ENCODE measurements at regions not wholly inside any gene's neighbourhood (a gene's known extent, or its start where the extent isn't known, plus 50 kb on each side); places are given as distances from the start of the nearest gene placed in this dataset.

GRCh38 chr18:51645607-51646006 lies 448.1 kb upstream of the MEX3C start:
- no peak overlapping the region for H3K27ac ChIP-seq

GRCh38 chr18:51647346-51647745 lies 449.9 kb upstream of the MEX3C start:
- no peak for TF ChIP-seq ZFX (IDR thresholded peaks at IDR 0.05; ENCODE audit: borderline replicate concordance)
- TF ChIP-seq, protein P1, sequence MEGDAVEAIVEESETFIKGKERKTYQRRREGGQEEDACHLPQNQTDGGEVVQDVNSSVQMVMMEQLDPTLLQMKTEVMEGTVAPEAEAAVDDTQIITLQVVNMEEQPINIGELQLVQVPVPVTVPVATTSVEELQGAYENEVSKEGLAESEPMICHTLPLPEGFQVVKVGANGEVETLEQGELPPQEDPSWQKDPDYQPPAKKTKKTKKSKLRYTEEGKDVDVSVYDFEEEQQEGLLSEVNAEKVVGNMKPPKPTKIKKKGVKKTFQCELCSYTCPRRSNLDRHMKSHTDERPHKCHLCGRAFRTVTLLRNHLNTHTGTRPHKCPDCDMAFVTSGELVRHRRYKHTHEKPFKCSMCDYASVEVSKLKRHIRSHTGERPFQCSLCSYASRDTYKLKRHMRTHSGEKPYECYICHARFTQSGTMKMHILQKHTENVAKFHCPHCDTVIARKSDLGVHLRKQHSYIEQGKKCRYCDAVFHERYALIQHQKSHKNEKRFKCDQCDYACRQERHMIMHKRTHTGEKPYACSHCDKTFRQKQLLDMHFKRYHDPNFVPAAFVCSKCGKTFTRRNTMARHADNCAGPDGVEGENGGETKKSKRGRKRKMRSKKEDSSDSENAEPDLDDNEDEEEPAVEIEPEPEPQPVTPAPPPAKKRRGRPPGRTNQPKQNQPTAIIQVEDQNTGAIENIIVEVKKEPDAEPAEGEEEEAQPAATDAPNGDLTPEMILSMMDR (IDR thresholded peaks at IDR 0.05), result no peak
- no peak overlapping the region for H3K27ac ChIP-seq

More at GRCh38 chr18:51645607-51646006, 448.1 kb upstream of the MEX3C start:
- TF ChIP-seq, protein P1 (IDR thresholded peaks at IDR 0.05), result no peak
- TF ChIP-seq ZFX (IDR thresholded peaks at IDR 0.05; ENCODE audit: borderline replicate concordance), result no peak

DNA sequence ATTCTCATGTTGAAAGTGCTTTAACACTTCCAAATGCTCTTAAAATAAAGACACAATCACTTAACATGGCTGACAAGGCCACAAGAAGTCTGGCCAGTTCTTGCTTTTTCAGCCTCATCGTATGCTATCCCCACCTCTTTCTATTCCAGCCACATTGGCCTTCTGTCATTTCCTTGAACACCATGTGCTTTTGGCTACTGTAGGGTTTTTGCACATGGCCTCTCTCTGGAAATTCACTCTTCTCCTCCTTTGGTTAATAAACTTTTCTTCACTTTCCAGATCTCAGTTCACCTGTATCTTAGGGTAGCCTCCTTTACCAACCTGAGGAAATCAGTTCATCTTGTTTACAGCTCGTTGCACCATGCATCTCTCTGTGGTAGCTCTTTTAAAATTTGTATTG lies 450.5 kb upstream of the MEX3C start:
- H3K27ac ChIP-seq, result no peak overlapping the region

DNA sequence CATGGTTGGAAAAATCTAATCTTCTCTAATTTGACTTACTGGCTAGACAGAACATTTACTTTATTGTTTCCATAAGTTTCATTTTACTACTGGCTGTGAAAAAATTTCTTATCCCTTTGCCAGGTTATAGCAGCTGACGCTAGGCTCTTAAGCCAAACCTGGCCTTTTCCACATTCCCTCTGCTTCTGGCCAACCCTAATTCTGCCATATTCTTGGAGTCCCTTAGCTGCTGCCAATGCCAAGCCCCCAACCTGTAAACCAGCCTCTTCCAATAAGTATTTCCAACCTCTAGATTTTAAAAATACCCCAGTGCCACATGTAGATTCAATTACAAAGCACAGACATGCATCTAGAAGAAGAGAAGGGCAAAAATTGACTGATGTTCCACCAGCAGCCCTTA lies 452.3 kb upstream of the MEX3C start:
- H3K27ac ChIP-seq, result no peak overlapping the region
- TF ChIP-seq ZFX (IDR thresholded peaks at IDR 0.05; ENCODE audit: borderline replicate concordance), result no peak
- TF ChIP-seq, protein P1 (IDR thresholded peaks at IDR 0.05), result no peak

More for the DNA sequence above, 450.5 kb upstream of the MEX3C start:
- TF ChIP-seq, protein P1 (IDR thresholded peaks at IDR 0.05), result no peak
- no peak for TF ChIP-seq ZFX (IDR thresholded peaks at IDR 0.05; ENCODE audit: borderline replicate concordance)

DNA sequence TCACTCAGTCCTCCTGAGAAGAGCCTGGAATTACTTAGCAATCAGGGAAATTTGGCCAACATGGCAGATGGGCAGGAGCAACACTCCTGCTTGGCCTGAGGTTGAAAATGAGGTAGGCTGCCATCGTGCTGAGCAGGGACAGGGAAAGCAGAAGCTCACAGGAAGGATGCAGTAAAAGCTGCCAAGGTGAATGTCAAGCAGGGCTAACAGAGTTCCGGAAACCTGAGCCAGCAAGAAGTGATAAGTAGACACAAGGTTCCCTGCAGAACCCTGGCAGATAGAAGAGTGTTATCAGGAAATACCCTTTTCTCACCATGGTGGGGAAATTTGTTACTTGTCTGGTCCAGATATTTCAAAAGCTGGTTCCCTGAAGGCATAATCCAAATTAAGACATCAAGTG lies 454.3 kb upstream of the MEX3C start:
- no peak overlapping the region for H3K27ac ChIP-seq
- no peak for TF ChIP-seq ZFX (IDR thresholded peaks at IDR 0.05; ENCODE audit: borderline replicate concordance)
- TF ChIP-seq, protein P1 (IDR thresholded peaks at IDR 0.05), result no peak

DNA sequence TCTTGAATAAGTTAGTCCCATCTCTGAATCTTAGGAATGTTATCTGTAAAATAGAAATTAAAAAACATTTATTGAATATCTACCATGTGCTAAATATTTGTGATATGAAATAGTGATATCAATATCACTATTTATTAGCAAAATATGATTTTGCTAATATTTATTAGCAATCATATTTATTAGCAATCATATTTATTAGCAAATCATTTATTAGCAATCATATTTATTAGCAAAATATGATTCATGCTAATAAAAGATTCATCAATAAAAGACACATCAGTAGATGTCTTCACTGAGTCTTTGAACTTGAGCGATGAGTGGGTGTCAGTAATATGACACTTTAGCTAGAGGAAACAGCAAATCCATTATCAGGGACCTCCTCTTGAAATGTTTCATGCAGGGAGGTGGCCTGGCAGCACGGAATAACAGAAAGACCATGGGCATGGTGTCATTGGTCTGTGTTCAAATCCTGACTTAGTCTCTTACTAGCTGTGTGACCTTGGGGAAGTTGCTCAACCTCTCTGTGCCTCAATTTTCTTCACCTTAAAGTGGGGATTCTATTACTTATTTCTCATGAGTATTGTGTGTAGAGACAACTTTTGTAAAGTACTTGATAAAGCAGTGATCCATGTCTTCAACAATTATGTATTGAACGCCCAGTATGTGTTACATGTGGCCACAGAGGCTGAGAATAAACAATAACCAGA lies 456.2 kb upstream of the MEX3C start:
- TF ChIP-seq, protein P1 (IDR thresholded peaks at IDR 0.05), result no peak
- TF ChIP-seq ZFX (IDR thresholded peaks at IDR 0.05; ENCODE audit: borderline replicate concordance), result no peak
- no peak overlapping the region for H3K27ac ChIP-seq

DNA sequence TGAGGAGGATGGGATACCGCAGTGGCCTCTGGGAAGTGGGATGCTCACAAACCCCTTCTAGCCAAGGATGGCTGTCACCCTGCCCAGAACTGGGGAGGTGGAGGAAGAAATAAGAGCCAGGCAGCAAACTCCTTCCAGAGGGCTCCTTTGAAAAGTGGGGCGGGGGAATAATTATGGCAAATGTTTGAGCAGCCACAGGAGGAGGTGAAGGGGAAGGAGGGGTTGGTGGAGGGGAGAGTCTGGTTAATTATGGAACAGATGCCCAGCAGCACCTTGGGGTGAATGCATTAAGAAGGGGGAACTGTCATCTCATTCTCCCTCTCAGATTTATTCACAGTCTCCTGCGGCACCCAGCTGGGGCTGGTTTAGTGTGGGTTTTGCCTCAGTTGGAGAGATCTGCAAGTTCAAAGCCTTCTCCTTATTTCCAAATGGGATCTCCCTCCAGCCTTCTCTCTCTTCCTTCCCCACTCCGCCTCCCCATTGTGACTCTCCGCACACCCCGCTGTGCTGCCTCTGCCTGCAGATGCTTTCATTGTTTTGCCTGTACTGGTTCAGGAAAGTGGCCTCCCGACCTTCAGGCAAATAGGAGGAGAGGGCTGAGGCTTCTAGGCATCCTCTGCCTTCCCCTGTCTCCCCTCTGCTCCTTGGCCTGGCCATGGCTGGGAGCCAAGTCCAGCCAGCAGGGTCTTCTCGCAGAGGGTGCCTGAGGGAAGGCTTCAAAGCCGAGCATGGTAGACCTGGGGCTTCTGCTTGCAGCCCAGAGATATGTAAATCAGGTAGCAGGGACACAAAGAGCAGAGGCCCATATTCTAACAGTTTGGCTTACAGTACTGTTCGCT lies 457.2 kb upstream of the MEX3C start:
- no peak overlapping the region for H3K27ac ChIP-seq
- no peak for TF ChIP-seq ZFX (IDR thresholded peaks at IDR 0.05; ENCODE audit: borderline replicate concordance)
- TF ChIP-seq, protein P1 (IDR thresholded peaks at IDR 0.05), result no peak

Data from 22Rv1 (cell line).